ENCODE measurements at regions not wholly inside any gene's neighbourhood (a gene's known extent, or its start where the extent isn't known, plus 50 kb on each side); places are given as distances from the start of the nearest gene placed in this dataset.

DNA sequence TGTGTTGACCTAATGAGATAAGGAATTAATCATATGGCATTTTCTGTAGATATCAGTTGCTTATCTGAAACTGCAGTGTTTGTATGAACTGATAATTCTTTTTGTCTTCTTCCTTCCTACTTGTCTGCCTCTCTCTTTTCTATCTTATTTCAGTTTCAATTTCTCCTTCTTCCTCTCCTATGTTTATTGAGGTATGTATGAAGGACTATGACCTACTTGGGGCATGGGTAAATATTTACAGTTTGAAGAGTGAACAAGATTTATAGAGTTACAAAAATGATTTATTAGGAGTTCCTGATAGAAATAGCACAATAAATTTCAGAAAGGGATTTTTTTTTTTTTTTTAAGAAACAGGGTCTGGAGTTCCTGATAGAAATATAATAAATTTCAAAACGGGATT lies 88.7 kb upstream of the MUCL1 start:
- Histone ChIP-seq H3K9me3 (ENCODE audit: control insufficient read depth, insufficient read depth, low read length) (no peaks in the 10 kb centered on the region), H2AK5ac (ENCODE audit: low read depth, low read length) (no peak overlapping the region), H3K9me1 (ENCODE audit: insufficient read depth, low read length) (no peaks in the 10 kb centered on the region), H3K56ac (ENCODE audit: extremely low read depth, insufficient read depth, low read length) (no peak overlapping the region), H2BK120ac (ENCODE audit: low read depth, low read length) (no peak overlapping the region), H2AK9ac (replicated peaks; ENCODE audit: low read depth, low read length, poor library complexity) (no peak overlapping the region), H4K8ac (ENCODE audit: low read depth in 2 of 2, low read length in 2 of 2) (no peak overlapping the region), H4K20me1 (ENCODE audit: insufficient read depth, low read length) (no peaks in the 10 kb centered on the region), H3K14ac (replicated peaks; ENCODE audit: low read depth, low read length) (no peak overlapping the region), H3K4ac (ENCODE audit: low read depth, low read length) (no peak overlapping the region), H3K4me2 (ENCODE audit: low read depth, low read length) (no peak overlapping the region), H3K27ac (ENCODE audit: insufficient read depth, low read length) (no peak overlapping the region), H2BK20ac (ENCODE audit: low read depth, low read length) (no peak overlapping the region), H3K27me3 (ENCODE audit: control insufficient read depth, insufficient read depth, low read length) (no peaks in the 10 kb centered on the region), H2BK15ac (ENCODE audit: low read depth, low read length) (no peak overlapping the region), H3K79me1 (ENCODE audit: low read depth in 1 of 2, low read length in 2 of 2) (no peaks in the 10 kb centered on the region), H3K4me1 (ENCODE audit: control insufficient read depth, insufficient read depth, low read length) (no peaks in the 10 kb centered on the region), H2BK5ac (ENCODE audit: low read depth, low read length, poor library complexity, severe bottlenecking) (no peak overlapping the region), H3K36me3 (ENCODE audit: control insufficient read depth, insufficient read depth, low read length) (no peaks in the 10 kb centered on the region), H3K23ac (ENCODE audit: low read depth, low read length) (no peak overlapping the region), H3K4me3 (ENCODE audit: insufficient read depth, low read depth, low read length) (no peak overlapping the region), H3K9ac (ENCODE audit: low read depth, low read length) (no peak overlapping the region), H3K18ac (ENCODE audit: low read depth, low read length) (no peak overlapping the region), H2AFZ (replicated peaks; ENCODE audit: low read length, poor library complexity) (no peak overlapping the region), H4K5ac (ENCODE audit: low read depth, low read length) (no peak overlapping the region), H4K91ac (ENCODE audit: insufficient read depth, low read depth, low read length) (no peak overlapping the region)
- no peak for DNase-seq
- ATAC-seq (ENCODE audit: low read depth) = no peak
- WGBS, 2 experiments (ENCODE audit: extremely low coverage in 2 of 2, insufficient read length in 1 of 2) = no CpG with 5 or more reads among the region's 1 CpG
- dilution Hi-C loops (cut with HindIII; ENCODE audit: low sequenced_read_pairs, unreplicated experiment) = no loop called here
- ChIA-PET CTCF (no interaction called here), POLR2A (ENCODE audit: unreplicated experiment) (no interaction called here)
- TF ChIP-seq RCOR1 (IDR thresholded peaks at IDR 0.05; ENCODE audit: insufficient replicate concordance, low read length) = no peak
- TF ChIP-seq NFE2L2 (IDR thresholded peaks at IDR 0.05; ENCODE audit: low read depth, low read length) = no peak
- TF ChIP-seq ELK1 (IDR thresholded peaks at IDR 0.05; ENCODE audit: borderline replicate concordance, low read depth, low read length) = no peak
- TF ChIP-seq FOS (IDR thresholded peaks at IDR 0.05; ENCODE audit: low read depth, low read length) = no peak
- TF ChIP-seq RAD21 (IDR thresholded peaks at IDR 0.05; ENCODE audit: low read length) = no peak
- TF ChIP-seq USF2 (IDR thresholded peaks at IDR 0.05; ENCODE audit: low read depth, low read length) = no peak
- TF ChIP-seq CEBPB (IDR thresholded peaks at IDR 0.05; ENCODE audit: low read depth, low read length) = no peak
- TF ChIP-seq CHD1 (IDR thresholded peaks at IDR 0.05; ENCODE audit: low read depth, low read length) = no peak
- TF ChIP-seq MAFK (IDR thresholded peaks at IDR 0.05; ENCODE audit: low read depth, low read length) = no peak
- TF ChIP-seq POLR2A (IDR thresholded peaks at IDR 0.05; ENCODE audit: low read depth, low read length) = no peak
- TF ChIP-seq MAZ (IDR thresholded peaks at IDR 0.05; ENCODE audit: borderline replicate concordance, low read depth, low read length) = no peak
- TF ChIP-seq, protein P1, sequence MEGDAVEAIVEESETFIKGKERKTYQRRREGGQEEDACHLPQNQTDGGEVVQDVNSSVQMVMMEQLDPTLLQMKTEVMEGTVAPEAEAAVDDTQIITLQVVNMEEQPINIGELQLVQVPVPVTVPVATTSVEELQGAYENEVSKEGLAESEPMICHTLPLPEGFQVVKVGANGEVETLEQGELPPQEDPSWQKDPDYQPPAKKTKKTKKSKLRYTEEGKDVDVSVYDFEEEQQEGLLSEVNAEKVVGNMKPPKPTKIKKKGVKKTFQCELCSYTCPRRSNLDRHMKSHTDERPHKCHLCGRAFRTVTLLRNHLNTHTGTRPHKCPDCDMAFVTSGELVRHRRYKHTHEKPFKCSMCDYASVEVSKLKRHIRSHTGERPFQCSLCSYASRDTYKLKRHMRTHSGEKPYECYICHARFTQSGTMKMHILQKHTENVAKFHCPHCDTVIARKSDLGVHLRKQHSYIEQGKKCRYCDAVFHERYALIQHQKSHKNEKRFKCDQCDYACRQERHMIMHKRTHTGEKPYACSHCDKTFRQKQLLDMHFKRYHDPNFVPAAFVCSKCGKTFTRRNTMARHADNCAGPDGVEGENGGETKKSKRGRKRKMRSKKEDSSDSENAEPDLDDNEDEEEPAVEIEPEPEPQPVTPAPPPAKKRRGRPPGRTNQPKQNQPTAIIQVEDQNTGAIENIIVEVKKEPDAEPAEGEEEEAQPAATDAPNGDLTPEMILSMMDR (conservative IDR thresholded peaks at IDR 0.05; ENCODE audit: low read depth, low read length) = no peak
- no peak for TF ChIP-seq BHLHE40 (IDR thresholded peaks at IDR 0.05; ENCODE audit: low read depth, low read length)
- no TSS peak for BruUV-seq (replicated peaks)
- in situ Hi-C loops (cut with MboI; ENCODE audit: low sequenced_read_pairs) = loop anchor here (25.0 kb wide), 1 partner anchor 297 kb away; no protein-coding TSS in a partner anchor
- intact Hi-C loops (cut with micrococcal nuclease) = no loop called here

Data from IMR-90 (cell line).